Spinal cord (tissue), 9 donors: ENCODE measurements at regions not wholly inside any gene's neighbourhood (a gene's known extent, or its start where the extent isn't known, plus 50 kb on each side); places are given as distances from the start of the nearest gene placed in this dataset.

Source experiments
- DNase-seq, 6 donors: peaks; one replicate each; pipeline versions ENCODE4 v3.0.0 to v3.0.0-alpha.2; 2013 to 2015; ENCODE audit warnings: low spot score in 6 of 6, low read depth in 4 of 6
- H3K27ac ChIP-seq: one replicate; pipeline ENCODE4 v1.5.1; 2013; ENCODE audit warnings: low read depth, low read length, control low read depth
- H3K27me3 ChIP-seq: one replicate; pipeline ENCODE4 v1.6.1; 2013; ENCODE audit warnings: low read length; ENCODE audit not compliant: control insufficient read depth, insufficient read depth
- H3K36me3 ChIP-seq: one replicate; pipeline ENCODE4 v1.6.1; 2013; ENCODE audit warnings: low read length; ENCODE audit not compliant: control insufficient read depth, insufficient read depth
- H3K4me1 ChIP-seq: one replicate; pipeline ENCODE4 v1.6.1; 2013; ENCODE audit warnings: low read length; ENCODE audit not compliant: control insufficient read depth, insufficient read depth
- H3K4me3 ChIP-seq: one replicate; pipeline ENCODE4 v1.5.1; 2013; ENCODE audit warnings: low read depth, low read length, control low read depth
- H3K9me3 ChIP-seq: one replicate; pipeline ENCODE4 v1.6.1; 2013; ENCODE audit warnings: low read length; ENCODE audit not compliant: control insufficient read depth, insufficient read depth
- WGBS: methylation state at CpG from one replicate; pipeline ENCODE4 v1.1.5; 2013; ENCODE audit warnings: missing lambda C conversion rate; ENCODE audit not compliant: insufficient coverage; 5-methylcytosine and 5-hydroxymethylcytosine counted together
- donor health status: healthy.

- Histone ChIP-seq H3K27ac (no peak overlapping the region), H3K9me3 (no peaks in the 10 kb centered on the region), H3K4me3 (no peak overlapping the region), H3K36me3 (no peaks in the 10 kb centered on the region), H3K4me1 (no peaks in the 10 kb centered on the region), H3K27me3 (no peaks in the 10 kb centered on the region)
- DNase-seq = peak in 1 of 6 donors; percentile 29
Observed at GRCh38 chr2:150607390-150607811, 119.9 kb upstream of the RND3 start.

GRCh38 chr2:150606380-150607060 lies 119.1 kb upstream of the RND3 start:
- Histone ChIP-seq H3K27me3 (no peaks in the 10 kb centered on the region), H3K4me3 (no peak overlapping the region), H3K9me3 (no peaks in the 10 kb centered on the region), H3K36me3 (no peaks in the 10 kb centered on the region), H3K4me1 (no peaks in the 10 kb centered on the region), H3K27ac (no peak overlapping the region)
- no peak for DNase-seq

- no peak for DNase-seq
- WGBS = no CpG with 5 or more reads among the region's 3 CpGs
- H3K27ac ChIP-seq = no peak overlapping the region
- H3K4me3 ChIP-seq = no peak overlapping the region
- no peaks in the 10 kb centered on the region for H3K9me3 ChIP-seq
- no peaks in the 10 kb centered on the region for H3K27me3 ChIP-seq
- H3K4me1 ChIP-seq = no peaks in the 10 kb centered on the region
- H3K36me3 ChIP-seq = no peaks in the 10 kb centered on the region
Observed at GRCh38 chr2:150605664-150606063, 118.2 kb upstream of the RND3 start.

GRCh38 chr2:150601280-150602038 lies 114.0 kb upstream of the RND3 start:
- H3K4me1 ChIP-seq = peaks cover 3% of the 10 kb centered on the region
- H3K9me3 ChIP-seq = no peaks in the 10 kb centered on the region
- no peaks in the 10 kb centered on the region for H3K27me3 ChIP-seq
- no peak overlapping the region for H3K27ac ChIP-seq
- DNase-seq = peak in 1 of 6 donors; percentile 37
- H3K36me3 ChIP-seq = no peaks in the 10 kb centered on the region
- H3K4me3 ChIP-seq = no peak overlapping the region
- WGBS = no CpG with 5 or more reads among the region's 6 CpGs

- no peaks in the 10 kb centered on the region for H3K36me3 ChIP-seq
- peaks cover 3% of the 10 kb centered on the region for H3K4me1 ChIP-seq
- H3K9me3 ChIP-seq = no peaks in the 10 kb centered on the region
- no peak for DNase-seq
- H3K27me3 ChIP-seq = no peaks in the 10 kb centered on the region
- no peak overlapping the region for H3K4me3 ChIP-seq
- no peak overlapping the region for H3K27ac ChIP-seq
Observed at GRCh38 chr2:150599889-150600288, 112.4 kb upstream of the RND3 start.

- 25% methylated on average over 2 of the region's 2 CpGs for whole genome bisulfite sequencing
- H3K4me1 ChIP-seq = peaks cover 3% of the 10 kb centered on the region
- H3K27ac ChIP-seq = no peak overlapping the region
Observed at GRCh38 chr2:150598383-150598782, 110.9 kb upstream of the RND3 start.

GRCh38 chr2:150595803-150596470 lies 108.5 kb upstream of the RND3 start:
- Histone ChIP-seq H3K9me3 (no peaks in the 10 kb centered on the region), H3K36me3 (no peaks in the 10 kb centered on the region), H3K27me3 (no peaks in the 10 kb centered on the region), H3K27ac (no peak overlapping the region), H3K4me3 (no peak overlapping the region), H3K4me1 (peaks cover 3% of the 10 kb centered on the region)
- DNase-seq = no peak
- WGBS = 85% methylated on average over 3 of the region's 4 CpGs

More at GRCh38 chr2:150598383-150598782, 110.9 kb upstream of the RND3 start:
- Histone ChIP-seq H3K27me3 (no peaks in the 10 kb centered on the region), H3K4me3 (no peak overlapping the region), H3K36me3 (no peaks in the 10 kb centered on the region), H3K9me3 (no peaks in the 10 kb centered on the region)
- peak in 1 of 6 donors; percentile 57 for DNase-seq

- 100% methylated on average over 3 of the region's 5 CpGs for WGBS
- DNase-seq = no peak
- Histone ChIP-seq H3K27me3 (no peaks in the 10 kb centered on the region), H3K4me3 (no peak overlapping the region), H3K27ac (no peak overlapping the region), H3K4me1 (peaks cover 3% of the 10 kb centered on the region), H3K9me3 (no peaks in the 10 kb centered on the region), H3K36me3 (no peaks in the 10 kb centered on the region)
Observed at GRCh38 chr2:150594299-150594698, 106.8 kb upstream of the RND3 start.

- no peak overlapping the region for H3K27ac ChIP-seq
- no peaks in the 10 kb centered on the region for H3K27me3 ChIP-seq
- H3K4me1 ChIP-seq = no peaks in the 10 kb centered on the region
- DNase-seq = no peak
- no peaks in the 10 kb centered on the region for H3K36me3 ChIP-seq
- H3K4me3 ChIP-seq = no peak overlapping the region
- no CpG with 5 or more reads among the region's 6 CpGs for WGBS
- H3K9me3 ChIP-seq = no peaks in the 10 kb centered on the region
Observed at GRCh38 chr2:150591496-150592285, 104.2 kb upstream of the RND3 start.
